Left renal pelvis (tissue), 4 donors: ENCODE measurements at regions not wholly inside any gene's neighbourhood (a gene's known extent, or its start where the extent isn't known, plus 50 kb on each side); places are given as distances from the start of the nearest gene placed in this dataset.

Source experiments
- DNase-seq, 4 donors: peaks; one replicate each; pipeline ENCODE4 v3.0.0-alpha.2; 2013; ENCODE audit warnings: low read depth in 4 of 4, low spot score in 3 of 4

- DNase-seq, result no peak
Observed at GRCh38 chr2:150985741-150986140, 275.9 kb downstream of the RBM43 start.

- no peak for DNase-seq
Observed at GRCh38 chr2:150983314-150983897, 278.3 kb downstream of the RBM43 start.

GRCh38 chr2:150981826-150982225, 279.8 kb downstream of the RBM43 start:
- no peak for DNase-seq

- no peak for DNase-seq
Observed at GRCh38 chr2:150978053-150978452, 283.6 kb downstream of the RBM43 start.

GRCh38 chr2:150977296-150977695, 284.4 kb downstream of the RBM43 start:
- no peak for DNase-seq

- no peak for DNase-seq
Observed at GRCh38 chr2:150976604-150977003, 285.1 kb downstream of the RBM43 start.

- DNase-seq, result no peak
Observed at GRCh38 chr2:150974864-150975263, 286.8 kb downstream of the RBM43 start.

GRCh38 chr2:150974234-150974633, 287.4 kb downstream of the RBM43 start:
- no peak for DNase-seq

GRCh38 chr2:150971910-150972309, 289.8 kb downstream of the RBM43 start:
- no peak for DNase-seq

- DNase-seq, result no peak
Observed at GRCh38 chr2:150963336-150963735, 298.3 kb downstream of the RBM43 start.

GRCh38 chr2:150955231-150955630, 306.4 kb downstream of the RBM43 start:
- DNase-seq, result no peak

GRCh38 chr2:150946831-150947230, 314.8 kb downstream of the RBM43 start:
- no peak for DNase-seq

GRCh38 chr2:150944315-150944714, 317.3 kb downstream of the RBM43 start:
- no peak for DNase-seq

- no peak for DNase-seq
Observed at GRCh38 chr2:150939087-150939486, 322.6 kb downstream of the RBM43 start.

- DNase-seq, result no peak
Observed at GRCh38 chr2:150938527-150938926, 323.1 kb downstream of the RBM43 start.

GRCh38 chr2:150937030-150937429, 324.6 kb downstream of the RBM43 start:
- DNase-seq, result no peak

- no peak for DNase-seq
Observed at GRCh38 chr2:150931451-150931850, 330.2 kb downstream of the RBM43 start.

- DNase-seq, result no peak
Observed at GRCh38 chr2:150925611-150926010, 336.1 kb downstream of the RBM43 start.

- no peak for DNase-seq
Observed at GRCh38 chr2:150924878-150925277, 336.8 kb downstream of the RBM43 start.

- DNase-seq, result no peak
Observed at GRCh38 chr2:150919901-150920300, 341.8 kb downstream of the RBM43 start.

GRCh38 chr2:150917961-150918713, 343.5 kb downstream of the RBM43 start:
- DNase-seq, result no peak
